Loucy (cell line): ENCODE measurements at regions not wholly inside any gene's neighbourhood (a gene's known extent, or its start where the extent isn't known, plus 50 kb on each side); places are given as distances from the start of the nearest gene placed in this dataset.

Experiments used
- H2AFZ ChIP-seq: fragments of 200-600 bp; sonication (generic); 2 replicates; pipeline ENCODE4 v1.6.0; 2016; ENCODE audit warnings: antibody characterized with exemption, mild to moderate bottlenecking, low read length, moderate library complexity
- H3F3A ChIP-seq: fragments of 200-600 bp; 2 replicates; pipeline ENCODE4 v1.6.0; 2016; ENCODE audit warnings: antibody characterized with exemption, low read depth, mild to moderate bottlenecking
- H3K27me3 ChIP-seq: fragments of 200-600 bp; sonication (generic); 2 replicates; pipeline ENCODE4 v1.6.1; 2014; ENCODE audit warnings: low read length, mild to moderate bottlenecking; ENCODE audit not compliant: insufficient read depth, poor library complexity, severe bottlenecking
- H3K36me3 ChIP-seq: fragments of 200-600 bp; sonication (generic); 2 replicates; pipeline ENCODE4 v1.6.1; 2016; ENCODE audit warnings: low read length; ENCODE audit not compliant: insufficient read depth
- H3K4me1 ChIP-seq: fragments of 200-600 bp; sonication (generic); 2 replicates; pipeline ENCODE4 v1.5.1; 2014; ENCODE audit warnings: low read length, mild to moderate bottlenecking; ENCODE audit not compliant: insufficient read depth, poor library complexity, severe bottlenecking
- H3K4me2 ChIP-seq: fragments of 200-600 bp; sonication (generic); 2 replicates; pipeline ENCODE4 v1.6.0; 2014; ENCODE audit warnings: antibody characterized with exemption, low read length, low read depth, mild to moderate bottlenecking; ENCODE audit not compliant: poor library complexity, severe bottlenecking
- H3K4me3 ChIP-seq: fragments of 200-600 bp; sonication (generic); 2 replicates; pipeline ENCODE4 v1.5.1; 2014; ENCODE audit warnings: low read length, mild to moderate bottlenecking, mixed read lengths; ENCODE audit not compliant: poor library complexity, severe bottlenecking
- H3K79me2 ChIP-seq: fragments of 200-600 bp; sonication (generic); 2 replicates; pipeline ENCODE4 v1.6.1; 2014; ENCODE audit warnings: low read length; ENCODE audit not compliant: insufficient read depth
- H3K9ac ChIP-seq: fragments of 200-600 bp; sonication (generic); 2 replicates; pipeline ENCODE4 v1.6.0; 2014; ENCODE audit warnings: mild to moderate bottlenecking, low read depth, low read length, moderate library complexity; ENCODE audit not compliant: poor library complexity, severe bottlenecking
- H3K9me2 ChIP-seq: fragments of 200-600 bp; sonication (generic); replicated peaks from 2 replicates; pipeline ENCODE4 v1.6.1; 2016; ENCODE audit warnings: low read depth, low read length, mixed read lengths
- H3K9me3 ChIP-seq: fragments of 200-600 bp; sonication (generic); 2 replicates; pipeline ENCODE4 v1.6.1; 2014; ENCODE audit warnings: mild to moderate bottlenecking, antibody characterized with exemption, low read length, low read depth; ENCODE audit not compliant: insufficient read depth
- H4K20me1 ChIP-seq: fragments of 200-600 bp; sonication (generic); 2 replicates; pipeline ENCODE4 v1.6.0; 2014; ENCODE audit warnings: antibody characterized with exemption, low read length, mild to moderate bottlenecking; ENCODE audit not compliant: insufficient read depth, poor library complexity, severe bottlenecking
- EZH2phosphoT487 ChIP-seq: fragments of 200-600 bp; IDR thresholded peaks from 2 replicates; pipeline ENCODE4 v1.6.1; 2018; ENCODE audit warnings: antibody characterized with exemption, mild to moderate bottlenecking, moderate library complexity, borderline replicate concordance
- TF ChIP-seq, protein P1 (sequence below): fragments of 200-600 bp; sonication (generic); conservative IDR thresholded peaks from 2 replicates; pipeline ENCODE4 v1.5.1; 2014; ENCODE audit warnings: mild to moderate bottlenecking, antibody characterized with exemption, low read length

DNA sequence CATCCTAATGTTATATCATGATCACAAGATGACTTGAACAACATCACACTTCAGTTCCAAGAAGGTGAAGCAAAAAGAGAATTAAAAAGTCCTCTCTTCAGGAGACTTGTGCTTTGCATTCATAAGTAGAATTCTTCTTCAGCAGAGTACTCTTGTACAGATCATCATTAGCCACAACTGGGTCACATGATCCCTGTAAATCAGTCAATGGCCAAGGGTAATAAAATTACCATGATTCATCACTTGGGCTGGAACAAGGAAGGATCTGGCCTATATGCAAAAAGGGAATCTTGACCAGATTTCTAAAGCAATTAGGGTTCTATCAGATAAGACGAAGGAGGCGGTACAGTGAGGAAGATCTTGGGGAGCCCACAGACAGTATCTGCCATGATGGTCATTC lies 458.0 kb upstream of the DEPDC1 start:
- Histone ChIP-seq H3K79me2 (no peaks in the 10 kb centered on the region), H3K4me2 (no peak overlapping the region), H3K9me2 (no peaks in the 10 kb centered on the region), H3K27me3 (no peaks in the 10 kb centered on the region), H3K4me1 (no peaks in the 10 kb centered on the region), H3F3A (no peaks in the 10 kb centered on the region), H2AFZ (no peak overlapping the region), H3K9me3 (no peaks in the 10 kb centered on the region), H3K4me3 (no peak overlapping the region), H4K20me1 (no peaks in the 10 kb centered on the region), H3K9ac (no peak overlapping the region), H3K36me3 (no peaks in the 10 kb centered on the region)
- TF ChIP-seq, protein P1, sequence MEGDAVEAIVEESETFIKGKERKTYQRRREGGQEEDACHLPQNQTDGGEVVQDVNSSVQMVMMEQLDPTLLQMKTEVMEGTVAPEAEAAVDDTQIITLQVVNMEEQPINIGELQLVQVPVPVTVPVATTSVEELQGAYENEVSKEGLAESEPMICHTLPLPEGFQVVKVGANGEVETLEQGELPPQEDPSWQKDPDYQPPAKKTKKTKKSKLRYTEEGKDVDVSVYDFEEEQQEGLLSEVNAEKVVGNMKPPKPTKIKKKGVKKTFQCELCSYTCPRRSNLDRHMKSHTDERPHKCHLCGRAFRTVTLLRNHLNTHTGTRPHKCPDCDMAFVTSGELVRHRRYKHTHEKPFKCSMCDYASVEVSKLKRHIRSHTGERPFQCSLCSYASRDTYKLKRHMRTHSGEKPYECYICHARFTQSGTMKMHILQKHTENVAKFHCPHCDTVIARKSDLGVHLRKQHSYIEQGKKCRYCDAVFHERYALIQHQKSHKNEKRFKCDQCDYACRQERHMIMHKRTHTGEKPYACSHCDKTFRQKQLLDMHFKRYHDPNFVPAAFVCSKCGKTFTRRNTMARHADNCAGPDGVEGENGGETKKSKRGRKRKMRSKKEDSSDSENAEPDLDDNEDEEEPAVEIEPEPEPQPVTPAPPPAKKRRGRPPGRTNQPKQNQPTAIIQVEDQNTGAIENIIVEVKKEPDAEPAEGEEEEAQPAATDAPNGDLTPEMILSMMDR: no peak
- TF ChIP-seq EZH2phosphoT487: no peak

DNA sequence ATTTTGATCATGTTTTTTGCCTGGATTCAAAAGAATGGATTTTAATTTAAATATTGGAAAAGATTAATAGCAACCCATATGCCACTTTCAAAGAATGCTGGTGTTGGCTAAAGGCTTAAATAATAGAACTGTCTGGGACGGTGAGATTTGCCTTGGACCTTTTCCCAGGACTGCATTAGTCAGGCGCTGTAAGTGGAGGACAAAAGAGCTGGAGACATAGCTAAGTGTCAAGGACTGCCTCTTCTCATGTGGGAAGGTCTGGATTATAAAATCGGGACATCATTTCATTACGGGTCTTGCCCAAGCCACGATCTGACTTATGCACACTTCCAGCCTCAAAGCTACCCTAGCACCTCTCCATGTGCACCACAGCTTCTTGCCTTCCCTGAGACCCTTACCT lies 458.5 kb upstream of the DEPDC1 start:
- Histone ChIP-seq H3K27me3 (no peaks in the 10 kb centered on the region), H3K4me2 (no peak overlapping the region), H3K4me3 (no peak overlapping the region), H3K9ac (no peak overlapping the region), H3K36me3 (no peaks in the 10 kb centered on the region), H3K79me2 (no peaks in the 10 kb centered on the region), H3K9me3 (no peaks in the 10 kb centered on the region), H3K9me2 (no peaks in the 10 kb centered on the region), H3K4me1 (no peaks in the 10 kb centered on the region), H2AFZ (no peak overlapping the region), H4K20me1 (no peaks in the 10 kb centered on the region), H3F3A (no peaks in the 10 kb centered on the region)
- TF ChIP-seq, protein P1: no peak
- no peak for TF ChIP-seq EZH2phosphoT487

DNA sequence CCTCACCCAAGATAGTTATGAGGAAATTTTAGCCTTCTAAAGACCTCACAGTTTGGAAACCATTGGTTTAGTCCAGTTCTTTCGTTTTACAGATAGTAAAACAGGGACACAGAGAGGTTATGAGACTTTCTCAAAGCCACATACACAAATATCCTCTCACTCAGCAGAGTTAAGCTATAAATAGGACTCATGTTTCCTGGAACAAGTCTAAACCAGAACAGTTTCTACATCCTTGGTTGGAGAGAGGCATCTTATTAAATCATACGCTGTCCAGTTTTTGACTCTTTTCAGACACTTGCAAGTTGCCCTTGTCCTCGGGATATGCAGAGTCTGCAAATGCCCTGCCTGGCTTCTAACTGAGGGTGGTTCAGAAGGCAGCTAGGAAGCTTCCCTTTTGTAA lies 462.1 kb upstream of the DEPDC1 start:
- H3K27me3 ChIP-seq: no peaks in the 10 kb centered on the region
- no peak for TF ChIP-seq EZH2phosphoT487
- TF ChIP-seq, protein P1: no peak
- no peaks in the 10 kb centered on the region for H3K9me2 ChIP-seq
- H3K9me3 ChIP-seq: no peaks in the 10 kb centered on the region
- H3K4me1 ChIP-seq: no peaks in the 10 kb centered on the region
- no peak overlapping the region for H3K9ac ChIP-seq
- no peak overlapping the region for H3K4me2 ChIP-seq
- no peak overlapping the region for H3K4me3 ChIP-seq
- H4K20me1 ChIP-seq: no peaks in the 10 kb centered on the region
- no peaks in the 10 kb centered on the region for H3F3A ChIP-seq
- H2AFZ ChIP-seq: no peak overlapping the region
- H3K36me3 ChIP-seq: no peaks in the 10 kb centered on the region
- H3K79me2 ChIP-seq: no peaks in the 10 kb centered on the region
